WTC11 (cell line): ENCODE measurements at regions not wholly inside any gene's neighbourhood (a gene's known extent, or its start where the extent isn't known, plus 50 kb on each side); places are given as distances from the start of the nearest gene placed in this dataset.
A peak's percentile ranks its signal among the peaks of the same experiment; 100 is the strongest.

Experiments
- ATAC-seq: fragments of 200-7000 bp; cut with Tn5 transposase; 2 replicates; pipeline ENCODE4 v1.10.0; 2021; ENCODE audit warnings: mild to moderate bottlenecking, moderate library complexity
- CTCF ChIA-PET: fragments of 300-600 bp; sonication (Branson Sonifier 250); formaldehyde crosslinking; loops from one replicate; lab custom pipeline; 2021; ENCODE audit warnings: antibody characterized with exemption; lab: Charles Lee
- POLR2A ChIA-PET: fragments of 350-600 bp; sonication (Branson Sonifier 250); formaldehyde crosslinking; loops from one replicate; lab custom pipeline; 2021; ENCODE audit warnings: antibody characterized with exemption; lab: Charles Lee
- DNase-seq: peaks from one replicate; pipeline ENCODE4 v3.0.0; 2021; ENCODE audit warnings: low spot score
- H3K27ac Mint-ChIP-seq: 2 replicates; pipeline ENCODE4 v1.8.0; 2021; ENCODE audit warnings: mixed read lengths
- H3K27me3 Mint-ChIP-seq: 2 replicates; pipeline ENCODE4 v1.8.0; 2021; ENCODE audit warnings: low read depth, mild to moderate bottlenecking, moderate library complexity, mixed read lengths
- H3K36me3 Mint-ChIP-seq: 2 replicates; pipeline ENCODE4 v1.8.0; 2021; ENCODE audit warnings: mixed read lengths
- H3K4me1 Mint-ChIP-seq: 2 replicates; pipeline ENCODE4 v1.8.0; 2022; ENCODE audit warnings: mixed read lengths
- H3K4me3 Mint-ChIP-seq: 2 replicates; pipeline ENCODE4 v1.8.0; 2021; ENCODE audit warnings: mild to moderate bottlenecking, moderate library complexity, mixed read lengths
- H3K9me3 Mint-ChIP-seq: 2 replicates; pipeline ENCODE4 v1.8.0; 2021; ENCODE audit warnings: mixed read lengths
- ELF4 ChIP-seq: sonication (generic); formaldehyde crosslinking; IDR thresholded peaks from 2 replicates; pipeline ENCODE4 v1.8.1; 2022; ENCODE audit warnings: low read depth, mild to moderate bottlenecking, moderate library complexity, missing genetic modification reagents
- ETV6 ChIP-seq: sonication (generic); formaldehyde crosslinking; IDR thresholded peaks from 2 replicates; pipeline ENCODE4 v1.8.1; 2022; ENCODE audit warnings: mild to moderate bottlenecking, missing genetic modification reagents
- FOXP1 ChIP-seq: sonication (generic); formaldehyde crosslinking; IDR thresholded peaks from 2 replicates; pipeline ENCODE4 v1.8.0; 2022; ENCODE audit warnings: missing genetic modification reagents, mild to moderate bottlenecking, moderate library complexity, borderline replicate concordance
- GRHL2 ChIP-seq: fragments of 250-450 bp; sonication (Bioruptor Pico); IDR thresholded peaks from 2 replicates; pipeline ENCODE4 v1.8.0; 2022; ENCODE audit warnings: mild to moderate bottlenecking, moderate library complexity; ENCODE audit not compliant: insufficient replicate concordance, severe bottlenecking
- IRF2 ChIP-seq: sonication (generic); formaldehyde crosslinking; IDR thresholded peaks from 2 replicates; pipeline ENCODE4 v1.8.0; 2022; ENCODE audit warnings: low read depth, missing genetic modification reagents, borderline replicate concordance
- MXD4 ChIP-seq: fragments of 250-450 bp; sonication (Bioruptor Pico); IDR thresholded peaks from 2 replicates; pipeline ENCODE4 v1.8.0; 2021; ENCODE audit warnings: mild to moderate bottlenecking, moderate library complexity, borderline replicate concordance
- MYBL2 ChIP-seq: sonication (generic); formaldehyde crosslinking; IDR thresholded peaks from 2 replicates; pipeline ENCODE4 v1.8.1; 2023; ENCODE audit warnings: mild to moderate bottlenecking, moderate library complexity, missing genetic modification reagents
- NFATC4 ChIP-seq: fragments of 250-450 bp; sonication (Bioruptor Pico); IDR thresholded peaks from 2 replicates; pipeline ENCODE4 v1.9.0; 2021; ENCODE audit warnings: mild to moderate bottlenecking
- NFE2L1 ChIP-seq: sonication (generic); formaldehyde crosslinking; IDR thresholded peaks from 2 replicates; pipeline ENCODE4 v1.8.1; 2023; ENCODE audit warnings: missing genetic modification reagents
- NR1H2 ChIP-seq: sonication (generic); formaldehyde crosslinking; IDR thresholded peaks from 2 replicates; pipeline ENCODE4 v1.9.0; 2021; ENCODE audit warnings: mild to moderate bottlenecking, moderate library complexity, missing genetic modification reagents
- SOX15 ChIP-seq: fragments of 250-450 bp; sonication (Bioruptor Pico); IDR thresholded peaks from 2 replicates; pipeline ENCODE4 v1.9.0; 2021; ENCODE audit warnings: mild to moderate bottlenecking
- TEAD1 ChIP-seq: sonication (generic); formaldehyde crosslinking; IDR thresholded peaks from 2 replicates; pipeline ENCODE4 v1.8.0; 2022; ENCODE audit warnings: mild to moderate bottlenecking, missing genetic modification reagents
- ZNF396 ChIP-seq: fragments of 250-450 bp; sonication (Bioruptor Pico); IDR thresholded peaks from 2 replicates; pipeline ENCODE4 v1.8.0; 2021; ENCODE audit warnings: mild to moderate bottlenecking, moderate library complexity, borderline replicate concordance
- ZNF671 ChIP-seq: fragments of 250-450 bp; sonication (Bioruptor Pico); IDR thresholded peaks from 2 replicates; pipeline ENCODE4 v1.8.0; 2021; ENCODE audit warnings: mild to moderate bottlenecking
- TF ChIP-seq, protein P1 (sequence below): sonication (generic); formaldehyde crosslinking; IDR thresholded peaks from 2 replicates; pipeline ENCODE4 v1.8.0; 2022; ENCODE audit warnings: missing genetic modification reagents
- TF ChIP-seq, protein P2 (sequence below): fragments of 250-450 bp; sonication (Bioruptor Pico); IDR thresholded peaks from 2 replicates; pipeline ENCODE4 v1.9.0; 2021; ENCODE audit warnings: moderate library complexity, mild to moderate bottlenecking, inconsistent platforms, borderline replicate concordance
- TF ChIP-seq, protein P3 (sequence below): fragments of 250-450 bp; sonication (Bioruptor Pico); IDR thresholded peaks from 2 replicates; pipeline ENCODE4 v1.8.0; 2021; ENCODE audit warnings: mild to moderate bottlenecking
- TF ChIP-seq, protein P4 (sequence below): sonication (generic); formaldehyde crosslinking; IDR thresholded peaks from 2 replicates; pipeline ENCODE4 v1.8.0; 2022; ENCODE audit warnings: mild to moderate bottlenecking, missing genetic modification reagents
- TF ChIP-seq, protein P5 (sequence below): sonication (generic); formaldehyde crosslinking; IDR thresholded peaks from 2 replicates; pipeline ENCODE4 v1.8.1; 2022; ENCODE audit warnings: low read depth, mild to moderate bottlenecking, moderate library complexity, missing genetic modification reagents, borderline replicate concordance
- TF ChIP-seq, protein P6 (sequence below): sonication (generic); formaldehyde crosslinking; IDR thresholded peaks from 2 replicates; pipeline ENCODE4 v1.8.1; 2023; ENCODE audit warnings: mild to moderate bottlenecking, moderate library complexity, missing genetic modification reagents
- TF ChIP-seq, protein P7 (sequence below): sonication (generic); formaldehyde crosslinking; IDR thresholded peaks from 2 replicates; pipeline ENCODE4 v1.8.1; 2023; ENCODE audit warnings: mild to moderate bottlenecking, missing genetic modification reagents, moderate library complexity
- TF ChIP-seq, protein P8 (sequence below): sonication (generic); formaldehyde crosslinking; IDR thresholded peaks from 2 replicates; pipeline ENCODE4 v1.8.0; 2022; ENCODE audit warnings: mild to moderate bottlenecking, missing genetic modification reagents

DNA sequence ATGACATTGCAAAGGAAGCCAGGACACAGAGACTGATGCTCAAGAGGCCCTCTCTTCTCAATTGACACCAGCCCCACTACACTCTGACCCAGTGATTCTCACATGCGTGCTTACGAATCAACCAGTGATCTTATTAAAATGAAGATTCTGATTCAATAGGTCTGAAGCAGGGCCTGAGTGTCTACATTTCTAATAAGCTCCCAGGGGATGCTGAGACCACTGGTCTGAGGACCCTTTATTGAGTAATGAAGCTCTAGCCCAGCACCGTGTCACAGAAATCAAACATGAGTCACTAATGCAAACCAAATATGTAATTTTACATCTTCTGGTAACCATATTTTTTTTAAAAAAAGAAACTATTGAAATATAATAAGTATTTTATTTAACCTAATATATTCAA, 689.1 kb upstream of the LMCD1 start (continued):
- TF ChIP-seq, protein P1, sequence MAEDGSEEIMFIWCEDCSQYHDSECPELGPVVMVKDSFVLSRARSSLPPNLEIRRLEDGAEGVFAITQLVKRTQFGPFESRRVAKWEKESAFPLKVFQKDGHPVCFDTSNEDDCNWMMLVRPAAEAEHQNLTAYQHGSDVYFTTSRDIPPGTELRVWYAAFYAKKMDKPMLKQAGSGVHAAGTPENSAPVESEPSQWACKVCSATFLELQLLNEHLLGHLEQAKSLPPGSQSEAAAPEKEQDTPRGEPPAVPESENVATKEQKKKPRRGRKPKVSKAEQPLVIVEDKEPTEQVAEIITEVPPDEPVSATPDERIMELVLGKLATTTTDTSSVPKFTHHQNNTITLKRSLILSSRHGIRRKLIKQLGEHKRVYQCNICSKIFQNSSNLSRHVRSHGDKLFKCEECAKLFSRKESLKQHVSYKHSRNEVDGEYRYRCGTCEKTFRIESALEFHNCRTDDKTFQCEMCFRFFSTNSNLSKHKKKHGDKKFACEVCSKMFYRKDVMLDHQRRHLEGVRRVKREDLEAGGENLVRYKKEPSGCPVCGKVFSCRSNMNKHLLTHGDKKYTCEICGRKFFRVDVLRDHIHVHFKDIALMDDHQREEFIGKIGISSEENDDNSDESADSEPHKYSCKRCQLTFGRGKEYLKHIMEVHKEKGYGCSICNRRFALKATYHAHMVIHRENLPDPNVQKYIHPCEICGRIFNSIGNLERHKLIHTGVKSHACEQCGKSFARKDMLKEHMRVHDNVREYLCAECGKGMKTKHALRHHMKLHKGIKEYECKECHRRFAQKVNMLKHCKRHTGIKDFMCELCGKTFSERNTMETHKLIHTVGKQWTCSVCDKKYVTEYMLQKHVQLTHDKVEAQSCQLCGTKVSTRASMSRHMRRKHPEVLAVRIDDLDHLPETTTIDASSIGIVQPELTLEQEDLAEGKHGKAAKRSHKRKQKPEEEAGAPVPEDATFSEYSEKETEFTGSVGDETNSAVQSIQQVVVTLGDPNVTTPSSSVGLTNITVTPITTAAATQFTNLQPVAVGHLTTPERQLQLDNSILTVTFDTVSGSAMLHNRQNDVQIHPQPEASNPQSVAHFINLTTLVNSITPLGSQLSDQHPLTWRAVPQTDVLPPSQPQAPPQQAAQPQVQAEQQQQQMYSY, result no peak
- no peak for TF ChIP-seq NR1H2 (CRISPR knock-in tag)
- TF ChIP-seq IRF2, result no peak
- TF ChIP-seq ZNF671, result no peak
- TF ChIP-seq, protein P2, sequence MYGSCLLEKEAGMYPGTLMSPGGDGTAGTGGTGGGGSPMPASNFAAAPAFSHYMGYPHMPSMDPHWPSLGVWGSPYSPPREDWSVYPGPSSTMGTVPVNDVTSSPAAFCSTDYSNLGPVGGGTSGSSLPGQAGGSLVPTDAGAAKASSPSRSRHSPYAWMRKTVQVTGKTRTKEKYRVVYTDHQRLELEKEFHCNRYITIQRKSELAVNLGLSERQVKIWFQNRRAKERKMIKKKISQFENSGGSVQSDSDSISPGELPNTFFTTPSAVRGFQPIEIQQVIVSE (CRISPR knock-in tag), result no peak
- TF ChIP-seq, protein P3, sequence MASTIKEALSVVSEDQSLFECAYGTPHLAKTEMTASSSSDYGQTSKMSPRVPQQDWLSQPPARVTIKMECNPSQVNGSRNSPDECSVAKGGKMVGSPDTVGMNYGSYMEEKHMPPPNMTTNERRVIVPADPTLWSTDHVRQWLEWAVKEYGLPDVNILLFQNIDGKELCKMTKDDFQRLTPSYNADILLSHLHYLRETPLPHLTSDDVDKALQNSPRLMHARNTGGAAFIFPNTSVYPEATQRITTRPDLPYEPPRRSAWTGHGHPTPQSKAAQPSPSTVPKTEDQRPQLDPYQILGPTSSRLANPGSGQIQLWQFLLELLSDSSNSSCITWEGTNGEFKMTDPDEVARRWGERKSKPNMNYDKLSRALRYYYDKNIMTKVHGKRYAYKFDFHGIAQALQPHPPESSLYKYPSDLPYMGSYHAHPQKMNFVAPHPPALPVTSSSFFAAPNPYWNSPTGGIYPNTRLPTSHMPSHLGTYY, result no peak
- no peak for TF ChIP-seq TEAD1 (CRISPR knock-in tag)
- TF ChIP-seq NFATC4 (CRISPR knock-in tag), result no peak
- no peak for TF ChIP-seq MYBL2
- TF ChIP-seq, protein P4, sequence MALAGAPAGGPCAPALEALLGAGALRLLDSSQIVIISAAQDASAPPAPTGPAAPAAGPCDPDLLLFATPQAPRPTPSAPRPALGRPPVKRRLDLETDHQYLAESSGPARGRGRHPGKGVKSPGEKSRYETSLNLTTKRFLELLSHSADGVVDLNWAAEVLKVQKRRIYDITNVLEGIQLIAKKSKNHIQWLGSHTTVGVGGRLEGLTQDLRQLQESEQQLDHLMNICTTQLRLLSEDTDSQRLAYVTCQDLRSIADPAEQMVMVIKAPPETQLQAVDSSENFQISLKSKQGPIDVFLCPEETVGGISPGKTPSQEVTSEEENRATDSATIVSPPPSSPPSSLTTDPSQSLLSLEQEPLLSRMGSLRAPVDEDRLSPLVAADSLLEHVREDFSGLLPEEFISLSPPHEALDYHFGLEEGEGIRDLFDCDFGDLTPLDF, result no peak

DNA sequence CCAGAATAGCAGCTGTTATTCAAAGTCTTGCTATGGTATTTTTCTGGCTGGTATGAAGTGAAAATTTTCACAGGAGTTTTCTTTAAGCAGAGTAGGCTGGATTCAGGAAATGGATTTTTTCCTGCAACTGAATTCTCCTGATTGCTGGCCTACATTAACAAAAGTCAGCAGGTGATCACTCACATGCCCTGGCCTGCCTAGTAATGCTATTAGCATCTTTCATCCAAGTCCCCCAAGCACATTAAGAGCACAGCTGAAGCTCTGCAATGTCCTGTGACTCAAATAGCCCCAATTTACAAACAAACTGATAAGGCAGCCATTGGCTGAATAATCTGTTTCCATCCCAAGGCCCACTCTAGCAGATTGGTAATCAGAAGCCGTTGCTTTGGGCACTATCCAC, 688.3 kb upstream of the LMCD1 start:
- H3K27me3 Mint-ChIP-seq, result no peaks in the 10 kb centered on the region; the same call in 1 of the 2 replicates
- peaks cover 23% of the 10 kb centered on the region for H3K9me3 Mint-ChIP-seq
- POLR2A ChIA-PET, result no interaction called here
- DNase-seq (no peak), ATAC-seq (peak; percentile 68)
- CTCF ChIA-PET, result no interaction called here
- no peak overlapping the region for H3K4me3 Mint-ChIP-seq
- peaks cover 16% of the 10 kb centered on the region for H3K4me1 Mint-ChIP-seq
- H3K36me3 Mint-ChIP-seq, result peaks cover 14% of the 10 kb centered on the region
- 0 out of 2 replicates have a peak overlapping the region, but pooled peaks have one; percentile 27 for H3K27ac Mint-ChIP-seq
- TF ChIP-seq FOXP1 (CRISPR knock-in tag), result no peak
- no peak for TF ChIP-seq GRHL2
- TF ChIP-seq MXD4, result no peak
- TF ChIP-seq, protein P3, result no peak
- no peak for TF ChIP-seq NFE2L1 (CRISPR knock-in tag)
- TF ChIP-seq, protein P5, sequence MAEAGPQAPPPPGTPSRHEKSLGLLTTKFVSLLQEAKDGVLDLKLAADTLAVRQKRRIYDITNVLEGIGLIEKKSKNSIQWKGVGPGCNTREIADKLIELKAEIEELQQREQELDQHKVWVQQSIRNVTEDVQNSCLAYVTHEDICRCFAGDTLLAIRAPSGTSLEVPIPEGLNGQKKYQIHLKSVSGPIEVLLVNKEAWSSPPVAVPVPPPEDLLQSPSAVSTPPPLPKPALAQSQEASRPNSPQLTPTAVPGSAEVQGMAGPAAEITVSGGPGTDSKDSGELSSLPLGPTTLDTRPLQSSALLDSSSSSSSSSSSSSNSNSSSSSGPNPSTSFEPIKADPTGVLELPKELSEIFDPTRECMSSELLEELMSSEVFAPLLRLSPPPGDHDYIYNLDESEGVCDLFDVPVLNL (CRISPR knock-in tag), result no peak
- TF ChIP-seq SOX15 (CRISPR knock-in tag), result no peak
- no peak for TF ChIP-seq ELF4
- TF ChIP-seq, protein P6, sequence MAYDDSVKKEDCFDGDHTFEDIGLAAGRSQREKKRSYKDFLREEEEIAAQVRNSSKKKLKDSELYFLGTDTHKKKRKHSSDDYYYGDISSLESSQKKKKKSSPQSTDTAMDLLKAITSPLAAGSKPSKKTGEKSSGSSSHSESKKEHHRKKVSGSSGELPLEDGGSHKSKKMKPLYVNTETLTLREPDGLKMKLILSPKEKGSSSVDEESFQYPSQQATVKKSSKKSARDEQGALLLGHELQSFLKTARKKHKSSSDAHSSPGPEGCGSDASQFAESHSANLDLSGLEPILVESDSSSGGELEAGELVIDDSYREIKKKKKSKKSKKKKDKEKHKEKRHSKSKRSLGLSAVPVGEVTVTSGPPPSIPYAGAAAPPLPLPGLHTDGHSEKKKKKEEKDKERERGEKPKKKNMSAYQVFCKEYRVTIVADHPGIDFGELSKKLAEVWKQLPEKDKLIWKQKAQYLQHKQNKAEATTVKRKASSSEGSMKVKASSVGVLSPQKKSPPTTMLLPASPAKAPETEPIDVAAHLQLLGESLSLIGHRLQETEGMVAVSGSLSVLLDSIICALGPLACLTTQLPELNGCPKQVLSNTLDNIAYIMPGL (CRISPR knock-in tag), result no peak
- no peak for TF ChIP-seq TEAD1 (CRISPR knock-in tag)
- TF ChIP-seq, protein P7, sequence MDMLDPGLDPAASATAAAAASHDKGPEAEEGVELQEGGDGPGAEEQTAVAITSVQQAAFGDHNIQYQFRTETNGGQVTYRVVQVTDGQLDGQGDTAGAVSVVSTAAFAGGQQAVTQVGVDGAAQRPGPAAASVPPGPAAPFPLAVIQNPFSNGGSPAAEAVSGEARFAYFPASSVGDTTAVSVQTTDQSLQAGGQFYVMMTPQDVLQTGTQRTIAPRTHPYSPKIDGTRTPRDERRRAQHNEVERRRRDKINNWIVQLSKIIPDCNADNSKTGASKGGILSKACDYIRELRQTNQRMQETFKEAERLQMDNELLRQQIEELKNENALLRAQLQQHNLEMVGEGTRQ, result no peak
- TF ChIP-seq, protein P4, result no peak
- TF ChIP-seq, protein P8, sequence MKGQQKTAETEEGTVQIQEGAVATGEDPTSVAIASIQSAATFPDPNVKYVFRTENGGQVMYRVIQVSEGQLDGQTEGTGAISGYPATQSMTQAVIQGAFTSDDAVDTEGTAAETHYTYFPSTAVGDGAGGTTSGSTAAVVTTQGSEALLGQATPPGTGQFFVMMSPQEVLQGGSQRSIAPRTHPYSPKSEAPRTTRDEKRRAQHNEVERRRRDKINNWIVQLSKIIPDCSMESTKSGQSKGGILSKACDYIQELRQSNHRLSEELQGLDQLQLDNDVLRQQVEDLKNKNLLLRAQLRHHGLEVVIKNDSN (CRISPR knock-in tag), result no peak
- TF ChIP-seq ZNF396, result no peak
- TF ChIP-seq ETV6, result no peak
